Activated B cell treated with CpG ODN at 0.5 μM for 24 hours (primary cell): ENCODE measurements at regions not wholly inside any gene's neighbourhood (a gene's known extent, or its start where the extent isn't known, plus 50 kb on each side); places are given as distances from the start of the nearest gene placed in this dataset.

ENCODE experiments used
- ATAC-seq: fragments of 200-7000 bp; cut with Tn5 transposase; one replicate; pipeline ENCODE4 v1.10.0; 2021; ENCODE audit warnings: low read depth, mild to moderate bottlenecking, moderate library complexity
- CTCF ChIA-PET: fragments of 350-600 bp; sonication (Branson Sonifier 250); formaldehyde crosslinking; loops from one replicate; lab custom pipeline; 2021; ENCODE audit warnings: antibody characterized with exemption; lab: Charles Lee
- POLR2A ChIA-PET: fragments of 350-600 bp; sonication (Branson Sonifier 250); formaldehyde crosslinking; loops from one replicate; lab custom pipeline; 2021; ENCODE audit warnings: antibody characterized with exemption; lab: Charles Lee
- DNase-seq: peaks from one replicate; pipeline ENCODE4 v3.0.0; 2022
- H3K27ac Mint-ChIP-seq: one replicate; pipeline ENCODE4 v1.8.0; 2020; ENCODE audit warnings: mixed read lengths
- H3K27me3 Mint-ChIP-seq: one replicate; pipeline ENCODE4 v1.8.0; 2021; ENCODE audit warnings: mixed read lengths
- H3K36me3 Mint-ChIP-seq: one replicate; pipeline ENCODE4 v1.8.0; 2021; ENCODE audit warnings: low read depth, mixed read lengths
- H3K4me1 Mint-ChIP-seq: one replicate; pipeline ENCODE4 v1.8.0; 2021; ENCODE audit warnings: mixed read lengths
- H3K4me3 Mint-ChIP-seq: one replicate; pipeline ENCODE4 v1.8.0; 2020; ENCODE audit warnings: mild to moderate bottlenecking, mixed read lengths
- H3K9me3 Mint-ChIP-seq: one replicate; pipeline ENCODE4 v1.8.0; 2020; ENCODE audit warnings: mixed read lengths
- intact Hi-C: fragments of 100-400 bp; cut with micrococcal nuclease; formaldehyde crosslinking; loops from one replicate; pipeline ENCODE4 v1.15.1; 2024
- TF ChIP-seq, protein P1 (sequence below): fragments of 200-600 bp; IDR thresholded peaks from one replicate; pipeline ENCODE4 v1.8.0; 2022; ENCODE audit warnings: antibody characterized with exemption, mild to moderate bottlenecking

DNA sequence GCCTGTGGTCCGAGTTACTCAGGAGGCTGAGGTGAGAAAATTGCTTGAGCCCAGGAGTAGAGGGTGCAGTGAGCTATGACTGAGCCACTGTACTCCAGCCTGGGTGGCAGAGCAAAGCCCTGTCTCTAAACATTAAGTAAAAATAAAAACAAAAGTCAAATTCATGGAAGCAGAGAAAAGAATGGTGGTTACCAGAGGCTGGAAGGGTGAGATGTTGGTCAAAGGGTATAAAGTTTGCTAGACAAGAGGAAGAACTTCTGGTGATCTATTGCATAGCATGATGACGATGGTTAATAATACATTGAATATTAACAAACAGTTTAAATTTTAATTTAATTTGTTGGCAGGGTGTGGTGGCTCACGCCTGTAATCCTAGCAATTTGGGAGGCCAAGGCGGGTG is 68.1 kb downstream of the CRPPA start:
- DNase-seq = no peak
- ATAC-seq = no peak
- Mint-ChIP-seq H3K4me1 (no peaks in the 10 kb centered on the region), H3K9me3 (peaks cover 10% of the 10 kb centered on the region), H3K4me3 (no peak overlapping the region), H3K36me3 (no peaks in the 10 kb centered on the region), H3K27me3 (no peaks in the 10 kb centered on the region), H3K27ac (no peak overlapping the region)
- intact Hi-C loops = no loop called here
- TF ChIP-seq, protein P1, sequence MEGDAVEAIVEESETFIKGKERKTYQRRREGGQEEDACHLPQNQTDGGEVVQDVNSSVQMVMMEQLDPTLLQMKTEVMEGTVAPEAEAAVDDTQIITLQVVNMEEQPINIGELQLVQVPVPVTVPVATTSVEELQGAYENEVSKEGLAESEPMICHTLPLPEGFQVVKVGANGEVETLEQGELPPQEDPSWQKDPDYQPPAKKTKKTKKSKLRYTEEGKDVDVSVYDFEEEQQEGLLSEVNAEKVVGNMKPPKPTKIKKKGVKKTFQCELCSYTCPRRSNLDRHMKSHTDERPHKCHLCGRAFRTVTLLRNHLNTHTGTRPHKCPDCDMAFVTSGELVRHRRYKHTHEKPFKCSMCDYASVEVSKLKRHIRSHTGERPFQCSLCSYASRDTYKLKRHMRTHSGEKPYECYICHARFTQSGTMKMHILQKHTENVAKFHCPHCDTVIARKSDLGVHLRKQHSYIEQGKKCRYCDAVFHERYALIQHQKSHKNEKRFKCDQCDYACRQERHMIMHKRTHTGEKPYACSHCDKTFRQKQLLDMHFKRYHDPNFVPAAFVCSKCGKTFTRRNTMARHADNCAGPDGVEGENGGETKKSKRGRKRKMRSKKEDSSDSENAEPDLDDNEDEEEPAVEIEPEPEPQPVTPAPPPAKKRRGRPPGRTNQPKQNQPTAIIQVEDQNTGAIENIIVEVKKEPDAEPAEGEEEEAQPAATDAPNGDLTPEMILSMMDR = no peak
- CTCF ChIA-PET = no interaction called here
- POLR2A ChIA-PET = no interaction called here

DNA sequence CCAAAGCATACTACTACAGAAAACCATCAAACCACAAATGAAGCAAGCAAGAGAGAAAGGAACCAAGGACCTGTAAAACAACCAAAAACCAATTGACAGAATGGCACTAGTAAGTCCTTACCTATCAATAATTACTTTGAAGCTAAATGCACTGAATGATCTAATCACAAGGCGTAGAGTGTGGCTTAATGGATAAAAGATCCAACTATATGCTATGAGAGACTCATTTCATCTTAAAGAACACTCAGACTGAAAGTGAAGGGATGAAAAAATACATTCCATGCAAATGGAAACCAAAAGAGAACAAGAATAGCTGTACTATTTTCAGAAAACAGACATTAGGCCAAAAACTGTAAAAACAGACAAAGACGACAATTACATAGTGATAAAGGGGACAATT is 70.7 kb downstream of the CRPPA start:
- intact Hi-C loops = no loop called here
- CTCF ChIA-PET = no interaction called here
- Mint-ChIP-seq H3K27ac (no peak overlapping the region), H3K36me3 (no peaks in the 10 kb centered on the region), H3K9me3 (peaks cover 10% of the 10 kb centered on the region), H3K4me1 (no peaks in the 10 kb centered on the region), H3K4me3 (no peak overlapping the region), H3K27me3 (no peaks in the 10 kb centered on the region)
- ATAC-seq (no peak), DNase-seq (no peak)
- TF ChIP-seq, protein P1 = no peak
- POLR2A ChIA-PET = no interaction called here

DNA sequence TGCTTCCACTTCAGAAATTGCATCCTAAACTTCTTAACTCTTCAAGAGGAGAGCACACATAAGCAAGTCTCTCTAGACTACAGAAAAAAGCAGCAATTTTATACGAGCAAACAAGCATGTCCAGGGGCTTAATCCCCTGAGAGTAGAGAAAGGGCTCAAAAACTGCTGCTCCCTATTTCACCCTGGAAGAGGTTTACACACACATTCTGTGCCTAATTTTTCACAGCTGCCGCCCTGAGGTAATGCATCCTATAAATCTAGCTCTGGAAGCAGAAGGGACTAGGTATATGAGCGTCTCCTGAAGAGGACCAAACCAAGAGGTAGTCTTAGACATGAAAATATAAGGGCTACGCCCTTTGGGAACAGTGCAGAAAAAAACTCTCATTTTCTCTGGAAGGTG is 73.1 kb downstream of the CRPPA start:
- intact Hi-C loops = no loop called here
- TF ChIP-seq, protein P1 = no peak
- CTCF ChIA-PET = no interaction called here

DNA sequence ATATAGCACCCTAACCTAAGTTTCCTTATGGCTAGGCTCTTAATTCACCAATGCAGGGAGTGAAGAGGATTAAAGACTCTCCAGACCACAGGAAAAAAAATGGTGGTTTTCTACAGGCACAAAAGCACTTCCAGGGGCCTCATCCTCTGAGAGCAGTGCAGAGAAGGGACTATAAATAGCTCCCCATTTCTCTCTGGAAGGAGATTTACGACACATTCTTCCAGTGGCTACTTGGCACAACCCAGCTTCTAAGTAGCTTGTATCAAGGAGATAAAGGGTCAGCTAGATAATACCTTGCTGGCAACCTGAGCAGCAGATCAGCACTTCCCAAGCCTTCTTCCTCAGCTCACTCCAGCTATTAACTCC is 73.5 kb downstream of the CRPPA start:
- DNase-seq = no peak
- Mint-ChIP-seq H3K4me1 (no peaks in the 10 kb centered on the region), H3K27ac (no peak overlapping the region), H3K36me3 (no peaks in the 10 kb centered on the region), H3K27me3 (no peaks in the 10 kb centered on the region), H3K4me3 (no peak overlapping the region), H3K9me3 (peaks cover 19% of the 10 kb centered on the region)
- TF ChIP-seq, protein P1 = no peak
- CTCF ChIA-PET = no interaction called here
- ATAC-seq = no peak
- intact Hi-C loops = no loop called here
- POLR2A ChIA-PET = no interaction called here

More for the DNA sequence above, 73.1 kb downstream of the CRPPA start:
- POLR2A ChIA-PET = no interaction called here
- H3K4me1 Mint-ChIP-seq = no peaks in the 10 kb centered on the region
- peaks cover 19% of the 10 kb centered on the region for H3K9me3 Mint-ChIP-seq
- H3K27me3 Mint-ChIP-seq = no peaks in the 10 kb centered on the region
- DNase-seq (no peak), ATAC-seq (no peak)
- no peaks in the 10 kb centered on the region for H3K36me3 Mint-ChIP-seq
- no peak overlapping the region for H3K4me3 Mint-ChIP-seq
- no peak overlapping the region for H3K27ac Mint-ChIP-seq

DNA sequence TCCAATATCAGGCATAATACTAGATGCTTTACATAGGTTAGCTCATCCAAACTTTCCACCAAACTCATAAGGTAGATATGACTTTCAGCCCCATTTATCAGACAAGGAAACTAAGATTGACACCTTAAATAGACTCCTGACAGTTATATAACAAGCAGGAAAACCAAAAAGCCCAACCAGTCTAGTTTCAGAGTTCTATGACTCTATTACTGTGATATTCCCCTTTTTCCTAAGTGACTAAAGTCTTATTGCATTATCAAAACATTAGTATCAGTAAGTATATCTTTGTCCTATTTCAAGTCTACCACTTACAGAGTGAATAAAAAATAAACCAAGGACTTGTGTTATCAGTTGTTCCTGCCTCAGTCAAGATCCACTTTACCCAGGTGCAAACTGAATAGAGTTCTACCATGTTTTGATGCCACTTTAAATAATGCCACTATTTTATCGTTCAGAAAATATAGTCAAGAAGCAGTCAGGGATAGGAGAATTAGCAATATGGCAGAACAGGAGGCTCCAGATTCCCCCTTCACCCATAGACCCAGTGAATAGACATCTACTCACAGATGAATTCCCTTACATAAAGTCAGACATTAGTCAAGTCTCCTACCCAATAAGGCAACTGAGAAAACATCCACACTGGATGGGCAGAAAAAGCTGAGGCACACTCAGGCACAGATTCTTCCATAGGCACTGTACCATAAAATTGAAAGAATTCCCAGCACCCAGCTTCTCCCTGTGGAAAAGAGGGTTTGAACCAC is 74.1 kb downstream of the CRPPA start:
- no peaks in the 10 kb centered on the region for H3K27me3 Mint-ChIP-seq

More for the DNA sequence above, 74.1 kb downstream of the CRPPA start:
- POLR2A ChIA-PET = no interaction called here
- Mint-ChIP-seq H3K4me1 (no peaks in the 10 kb centered on the region), H3K9me3 (peaks cover 19% of the 10 kb centered on the region), H3K36me3 (no peaks in the 10 kb centered on the region), H3K27ac (no peak overlapping the region), H3K4me3 (no peak overlapping the region)
- DNase-seq (no peak), ATAC-seq (no peak)
- intact Hi-C loops = no loop called here
- TF ChIP-seq, protein P1 = no peak
- CTCF ChIA-PET = no interaction called here
